ENCODE measurements at regions not wholly inside any gene's neighbourhood (a gene's known extent, or its start where the extent isn't known, plus 50 kb on each side); places are given as distances from the start of the nearest gene placed in this dataset.

- no peak for TF ChIP-seq CTCF (conservative IDR thresholded peaks at IDR 0.05)
- H3K36me3 Mint-ChIP-seq: no peaks in the 10 kb centered on the region
- no peak overlapping the region for H3K27ac Mint-ChIP-seq
- H3K4me3 Mint-ChIP-seq: no peak overlapping the region
- H3K27me3 Mint-ChIP-seq: no peaks in the 10 kb centered on the region
- H3K4me1 Mint-ChIP-seq (ENCODE audit: unreplicated experiment): peaks cover 14% of the 10 kb centered on the region
- no peak for DNase-seq (ENCODE audit: extremely low spot score, unreplicated experiment)
- H3K9me3 Mint-ChIP-seq: peaks cover 3% of the 10 kb centered on the region
These were observed 339.1 kb downstream of the HGF start for GRCh38 chr7:81430761-81431160.

- DNase-seq (ENCODE audit: extremely low spot score, unreplicated experiment): no peak
- no peaks in the 10 kb centered on the region for H3K36me3 Mint-ChIP-seq
- TF ChIP-seq CTCF (conservative IDR thresholded peaks at IDR 0.05): no peak
- H3K4me1 Mint-ChIP-seq (ENCODE audit: unreplicated experiment): peaks cover 14% of the 10 kb centered on the region
- H3K27ac Mint-ChIP-seq: no peak overlapping the region
- no peak overlapping the region for H3K4me3 Mint-ChIP-seq
- no peaks in the 10 kb centered on the region for H3K9me3 Mint-ChIP-seq
- no peaks in the 10 kb centered on the region for H3K27me3 Mint-ChIP-seq
These were observed 339.7 kb downstream of the HGF start for GRCh38 chr7:81430150-81430549.

- no peaks in the 10 kb centered on the region for H3K27me3 Mint-ChIP-seq
- peaks cover 14% of the 10 kb centered on the region for H3K4me1 Mint-ChIP-seq (ENCODE audit: unreplicated experiment)
- TF ChIP-seq CTCF (conservative IDR thresholded peaks at IDR 0.05): no peak
- DNase-seq (ENCODE audit: extremely low spot score, unreplicated experiment): no peak
- no peak overlapping the region for H3K4me3 Mint-ChIP-seq
- no peaks in the 10 kb centered on the region for H3K36me3 Mint-ChIP-seq
- H3K9me3 Mint-ChIP-seq: no peaks in the 10 kb centered on the region
- H3K27ac Mint-ChIP-seq: no peak overlapping the region
These were observed 342.4 kb downstream of the HGF start for GRCh38 chr7:81427461-81427860.

- no peak for TF ChIP-seq CTCF (conservative IDR thresholded peaks at IDR 0.05)
- Mint-ChIP-seq H3K9me3 (no peaks in the 10 kb centered on the region), H3K4me1 (ENCODE audit: unreplicated experiment) (peaks cover 9% of the 10 kb centered on the region), H3K36me3 (no peaks in the 10 kb centered on the region), H3K27ac (no peak overlapping the region), H3K4me3 (no peak overlapping the region), H3K27me3 (no peaks in the 10 kb centered on the region)
- no peak for DNase-seq (ENCODE audit: extremely low spot score, unreplicated experiment)
These were observed 349.2 kb downstream of the HGF start for GRCh38 chr7:81420526-81421226.

GRCh38 chr7:81419731-81420130 is 350.1 kb downstream of the HGF start:
- Mint-ChIP-seq H3K27me3 (no peaks in the 10 kb centered on the region), H3K4me1 (ENCODE audit: unreplicated experiment) (peaks cover 9% of the 10 kb centered on the region), H3K4me3 (no peak overlapping the region), H3K27ac (no peak overlapping the region), H3K36me3 (no peaks in the 10 kb centered on the region), H3K9me3 (no peaks in the 10 kb centered on the region)
- TF ChIP-seq CTCF (conservative IDR thresholded peaks at IDR 0.05): no peak
- DNase-seq (ENCODE audit: extremely low spot score, unreplicated experiment): no peak

Data from type B pancreatic cell (in vitro differentiated cells).